ENCODE measurements at regions not wholly inside any gene's neighbourhood (a gene's known extent, or its start where the extent isn't known, plus 50 kb on each side); places are given as distances from the start of the nearest gene placed in this dataset.

- DNase-seq, result no peak
Measured at GRCh38 chr3:105197863-105198262, 168.8 kb upstream of the ALCAM start.

- DNase-seq, result no peak
Measured at GRCh38 chr3:105199217-105199616, 167.5 kb upstream of the ALCAM start.

- DNase-seq, result no peak
Measured at GRCh38 chr3:105210141-105210540, 156.6 kb upstream of the ALCAM start.

GRCh38 chr3:105214590-105214989, 152.1 kb upstream of the ALCAM start:
- DNase-seq, result no peak

GRCh38 chr3:105222568-105223093, 144.1 kb upstream of the ALCAM start:
- peak; percentile 8 for DNase-seq

DNA sequence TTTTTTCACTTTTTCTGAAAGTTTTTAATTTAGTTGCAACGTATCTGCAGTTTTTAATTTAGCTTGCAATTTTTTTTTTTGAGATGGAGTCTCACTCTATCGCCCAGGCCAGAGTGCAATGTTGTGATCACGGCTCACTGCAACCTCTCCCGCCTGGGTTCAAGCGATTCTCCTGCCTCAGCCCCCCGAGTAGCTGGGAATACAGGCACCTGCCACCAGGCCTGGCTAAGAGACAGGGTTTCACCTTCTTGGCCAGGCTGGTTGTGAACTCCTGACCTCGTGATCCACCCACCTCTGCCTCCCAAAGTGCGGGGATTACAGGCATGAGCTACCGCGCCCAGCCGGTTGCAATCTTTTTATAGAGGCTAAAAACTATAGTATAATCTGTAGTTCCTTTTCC, 142.9 kb upstream of the ALCAM start:
- DNase-seq, result no peak

GRCh38 chr3:105228696-105229095, 138.0 kb upstream of the ALCAM start:
- no peak for DNase-seq

DNA sequence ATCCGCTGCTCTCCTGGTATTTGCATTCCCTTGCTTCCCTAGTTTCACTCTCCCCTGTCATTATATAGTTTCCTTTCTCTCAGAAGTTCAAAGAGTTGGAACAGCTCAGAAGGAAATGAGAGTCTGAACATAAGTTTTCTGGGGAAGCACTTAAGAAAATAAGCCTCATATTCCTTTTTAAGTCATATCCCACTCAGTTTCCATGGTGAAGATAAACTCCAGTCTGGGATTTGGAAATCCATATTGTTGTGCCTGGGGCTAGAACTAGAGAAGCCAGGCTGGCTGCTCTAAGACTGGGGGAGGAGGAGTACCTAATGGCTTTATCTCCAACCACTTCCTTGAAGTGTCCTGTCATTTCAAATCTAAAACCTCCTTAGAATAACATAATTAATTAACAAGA, 134.2 kb upstream of the ALCAM start:
- DNase-seq, result peak; percentile 35

GRCh38 chr3:105233010-105233409, 133.7 kb upstream of the ALCAM start:
- DNase-seq, result peak; percentile 49

GRCh38 chr3:105235221-105235620, 131.5 kb upstream of the ALCAM start:
- no peak for DNase-seq

GRCh38 chr3:105235785-105236184, 130.9 kb upstream of the ALCAM start:
- DNase-seq, result no peak

DNA sequence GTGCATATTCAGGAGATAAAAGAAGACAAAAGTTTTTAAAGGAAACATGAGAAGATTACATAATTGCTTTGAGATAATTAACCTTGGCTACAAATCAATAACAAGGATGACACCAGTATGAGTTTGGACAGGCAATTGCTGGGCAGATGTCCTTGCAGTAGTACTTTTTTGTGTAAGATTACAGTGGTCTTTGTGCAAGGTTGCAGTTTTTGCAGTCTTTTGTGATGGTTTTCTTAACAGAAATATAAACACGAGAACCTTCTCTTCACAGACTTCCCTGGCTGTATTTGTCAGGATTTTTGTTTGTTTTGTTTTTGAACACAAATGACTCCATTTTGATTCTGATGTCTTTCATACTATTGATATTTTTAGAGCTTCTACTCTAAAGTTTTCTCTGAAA, 128.3 kb upstream of the ALCAM start:
- no peak for DNase-seq

DNA sequence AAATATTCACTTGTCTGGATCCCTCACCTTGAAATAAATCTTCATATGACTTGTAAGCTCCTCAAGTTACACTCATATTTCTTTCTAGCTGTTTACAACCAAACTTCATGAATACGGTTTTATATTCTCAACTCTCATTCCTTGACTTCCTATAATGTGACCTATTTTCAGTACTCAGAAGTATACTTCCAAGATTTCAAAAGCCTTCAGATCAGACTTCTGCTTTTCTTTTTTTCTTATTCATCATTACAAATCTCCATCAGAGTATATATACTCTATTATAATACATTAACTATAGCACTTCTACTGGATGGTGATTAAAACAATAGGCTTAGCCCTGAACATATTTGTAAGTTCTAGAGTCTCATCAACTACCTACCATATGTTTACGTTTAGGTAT, 123.6 kb upstream of the ALCAM start:
- DNase-seq, result no peak

- no peak for DNase-seq
Measured at GRCh38 chr3:105246536-105246935, 120.2 kb upstream of the ALCAM start.

DNA sequence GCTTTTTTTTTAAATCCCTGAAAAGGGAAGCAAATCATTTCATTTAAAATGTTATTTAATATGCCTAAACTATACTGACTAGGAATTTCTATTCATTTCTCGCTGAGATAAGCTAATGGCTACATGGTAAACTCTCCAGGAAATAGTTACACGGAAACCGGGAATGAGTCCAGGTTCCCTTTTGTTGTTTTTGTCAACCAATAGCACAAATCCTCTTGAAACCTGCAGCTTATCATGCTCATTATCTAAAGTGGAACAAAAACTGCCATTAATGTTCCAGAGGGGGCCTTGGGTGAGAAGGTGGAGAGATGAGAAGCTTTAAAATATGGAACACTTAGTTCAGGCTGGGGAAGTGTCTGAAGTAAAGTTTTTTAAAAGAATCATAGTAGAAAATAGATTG, 113.5 kb upstream of the ALCAM start:
- no peak for DNase-seq

GRCh38 chr3:105254154-105254553, 112.6 kb upstream of the ALCAM start:
- no peak for DNase-seq

DNA sequence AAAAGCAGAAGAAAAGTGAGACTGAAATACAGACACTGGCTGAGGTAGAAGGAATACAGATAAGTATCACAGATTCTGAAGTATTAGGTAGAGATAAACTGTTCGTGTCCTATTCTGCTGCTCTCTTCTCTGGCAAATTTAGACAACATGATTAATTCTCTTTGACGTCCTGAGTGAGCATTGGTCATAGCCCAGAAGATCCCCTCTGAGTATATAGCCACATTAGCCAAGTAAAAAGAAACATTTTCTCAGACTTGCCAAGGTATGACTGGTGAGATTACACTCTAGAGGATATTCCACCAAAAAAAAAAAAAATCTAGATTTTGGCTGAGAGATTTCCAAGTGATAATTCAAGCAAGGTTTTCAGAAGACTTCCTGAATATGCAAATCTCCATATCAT, 111.4 kb upstream of the ALCAM start:
- no peak for DNase-seq

DNA sequence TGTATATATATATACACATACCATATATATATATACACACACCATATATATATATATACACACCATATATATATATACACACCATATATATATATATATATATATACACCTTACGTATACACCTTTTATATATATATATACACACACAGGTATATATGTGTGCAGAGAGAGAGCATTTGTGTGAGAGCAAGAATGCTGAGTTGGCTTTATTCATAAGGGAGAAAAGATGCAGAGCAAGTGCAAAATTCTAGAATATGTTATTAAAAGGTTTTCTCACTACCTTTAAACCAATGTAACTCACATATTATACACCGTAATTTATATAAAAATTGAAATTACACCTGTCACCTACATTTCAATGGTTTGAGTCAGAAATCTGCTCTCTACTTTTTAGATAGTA, 107.2 kb upstream of the ALCAM start:
- no peak for DNase-seq

- DNase-seq, result peak; percentile 25
Measured at GRCh38 chr3:105260385-105260784, 106.3 kb upstream of the ALCAM start.

- no peak for DNase-seq
Measured at GRCh38 chr3:105274536-105274935, 92.2 kb upstream of the ALCAM start.

DNA sequence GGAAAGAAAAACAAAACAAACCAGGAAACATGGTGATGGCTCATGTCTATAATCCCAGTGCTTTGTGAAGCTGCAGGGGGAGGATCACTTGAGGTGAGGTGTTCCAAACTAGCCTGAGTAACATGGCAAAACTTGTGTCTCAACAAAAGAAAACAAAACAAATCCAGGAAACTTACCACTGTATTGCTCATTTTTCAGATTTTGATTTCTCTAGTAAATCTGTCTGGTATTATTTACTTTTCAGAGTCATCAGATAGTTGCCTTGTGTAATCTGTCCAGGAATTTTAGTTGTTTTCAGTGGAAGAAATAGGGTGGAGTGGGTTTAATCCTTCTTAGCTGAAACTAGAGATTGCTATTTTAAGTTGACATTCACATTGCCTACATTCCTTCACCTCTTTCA, 91.8 kb upstream of the ALCAM start:
- peak; percentile 58 for DNase-seq

- DNase-seq, result peak; percentile 38
Measured at GRCh38 chr3:105277656-105278055, 89.1 kb upstream of the ALCAM start.

DNA sequence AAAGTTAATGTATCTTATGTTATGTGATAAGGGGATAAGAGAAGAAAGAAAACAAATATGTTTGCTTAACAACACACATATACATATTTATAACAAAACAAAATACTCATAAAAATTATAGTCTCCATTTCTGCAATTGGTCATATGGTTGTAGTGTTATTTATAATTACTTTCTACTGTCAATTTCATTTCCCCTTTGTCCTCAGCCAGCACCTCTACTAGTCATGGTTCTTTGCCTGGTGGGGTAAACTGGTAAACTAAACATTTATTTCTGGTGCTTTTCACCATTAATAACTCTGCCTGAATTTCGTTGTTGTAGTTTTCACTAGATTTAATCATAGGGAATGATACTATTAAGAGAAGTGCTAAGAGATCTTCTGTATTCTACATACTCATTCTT, 88.0 kb upstream of the ALCAM start:
- DNase-seq, result no peak

- DNase-seq, result no peak
Measured at GRCh38 chr3:105281989-105282388, 84.7 kb upstream of the ALCAM start.

GRCh38 chr3:105284876-105285275, 81.8 kb upstream of the ALCAM start:
- DNase-seq, result peak; percentile 15

Measured in EL (cell line).